ENCODE measurements at regions not wholly inside any gene's neighbourhood (a gene's known extent, or its start where the extent isn't known, plus 50 kb on each side); places are given as distances from the start of the nearest gene placed in this dataset.

GRCh38 chr10:81722399-81722798 is 152.6 kb upstream of the NRG3 start:
- TF ChIP-seq CTCF (conservative IDR thresholded peaks at IDR 0.05; ENCODE audit: low read length): no peak
- no peak for TF ChIP-seq EZH2phosphoT487 (IDR thresholded peaks at IDR 0.05; ENCODE audit: borderline replicate concordance, low read depth, low read length)

Measured in OCI-LY7 (cell line).